Lung (tissue), 11 donors: ENCODE measurements at regions not wholly inside any gene's neighbourhood (a gene's known extent, or its start where the extent isn't known, plus 50 kb on each side); places are given as distances from the start of the nearest gene placed in this dataset.
"Not testable (repeated sequence)": the region's sequence is repeated elsewhere in the genome, so short reads cannot be mapped to it uniquely, and the experiment has no call there.

ENCODE experiments used
- ATAC-seq: fragments of 200-7000 bp; cut with Tn5 transposase; one replicate; pipeline ENCODE4 v1.9.1; 2020; ENCODE audit warnings: moderate number of reproducible peaks; ENCODE audit not compliant: insufficient read depth, low FRiP score
- DNase-seq, 3 donors: peaks; one replicate each; pipeline ENCODE4 v3.0.0-alpha.2; 2013 to 2017
- H3K27ac ChIP-seq, 2 donors: one replicate each; pipeline ENCODE4 v1.5.1; 2013; ENCODE audit warnings: mild to moderate bottlenecking in 2 of 2, moderate library complexity in 2 of 2, control low read depth in 1 of 2, inconsistent platforms in 1 of 2, low read depth in 1 of 2, low read length in 1 of 2
- H3K27me3 ChIP-seq, 3 donors: one replicate each; pipeline ENCODE4 v1.5.1; 2013; ENCODE audit warnings: low read length in 2 of 3; ENCODE audit not compliant: control insufficient read depth in 3 of 3, insufficient read depth in 3 of 3
- H3K36me3 ChIP-seq, 4 donors: one replicate each; pipeline ENCODE4 v1.5.1; 2013; ENCODE audit warnings: low read length in 4 of 4, mild to moderate bottlenecking in 1 of 4, moderate library complexity in 1 of 4; ENCODE audit not compliant: control insufficient read depth in 4 of 4, insufficient read depth in 4 of 4
- H3K4me1 ChIP-seq, 5 donors: one replicate each; pipeline ENCODE4 v1.5.1; 2013; ENCODE audit warnings: low read length in 5 of 5, mild to moderate bottlenecking in 2 of 5, moderate library complexity in 1 of 5; ENCODE audit not compliant: control insufficient read depth in 5 of 5, insufficient read depth in 5 of 5
- H3K4me3 ChIP-seq: one replicate; pipeline ENCODE4 v1.5.1; 2013; ENCODE audit warnings: mild to moderate bottlenecking, control low read depth, moderate library complexity
- H3K9ac ChIP-seq, 2 donors: one replicate each; pipeline ENCODE4 v1.5.1; 2013; ENCODE audit warnings: low read length in 2 of 2, control low read depth in 1 of 2; ENCODE audit not compliant: insufficient read depth in 1 of 2
- H3K9me3 ChIP-seq, 4 donors: one replicate each; pipeline ENCODE4 v1.5.1; 2013; ENCODE audit warnings: low read length in 3 of 4, mild to moderate bottlenecking in 1 of 4, moderate library complexity in 1 of 4; ENCODE audit not compliant: control insufficient read depth in 4 of 4, insufficient read depth in 3 of 4
- CTCF ChIP-seq: IDR thresholded peaks from 2 replicates; pipeline ENCODE4 v1.5.1; 2012; ENCODE audit warnings: mild to moderate bottlenecking; ENCODE audit errors: control extremely low read depth, extremely low read depth
- WGBS, 2 donors: extraction: QIAGEN DNeasy Blood & Tissue Kit; methylation state at CpG; one replicate each; pipeline ENCODE4 v1.1.7; 2013; 5-methylcytosine and 5-hydroxymethylcytosine counted together
- donor health status: control.
- donor health status: control.
- donor health status: Bipolar disorder and iron deficiency.
- donor health status: healthy.
- donor health status: DM: yes; HTN: yes; CAD: no.

DNA sequence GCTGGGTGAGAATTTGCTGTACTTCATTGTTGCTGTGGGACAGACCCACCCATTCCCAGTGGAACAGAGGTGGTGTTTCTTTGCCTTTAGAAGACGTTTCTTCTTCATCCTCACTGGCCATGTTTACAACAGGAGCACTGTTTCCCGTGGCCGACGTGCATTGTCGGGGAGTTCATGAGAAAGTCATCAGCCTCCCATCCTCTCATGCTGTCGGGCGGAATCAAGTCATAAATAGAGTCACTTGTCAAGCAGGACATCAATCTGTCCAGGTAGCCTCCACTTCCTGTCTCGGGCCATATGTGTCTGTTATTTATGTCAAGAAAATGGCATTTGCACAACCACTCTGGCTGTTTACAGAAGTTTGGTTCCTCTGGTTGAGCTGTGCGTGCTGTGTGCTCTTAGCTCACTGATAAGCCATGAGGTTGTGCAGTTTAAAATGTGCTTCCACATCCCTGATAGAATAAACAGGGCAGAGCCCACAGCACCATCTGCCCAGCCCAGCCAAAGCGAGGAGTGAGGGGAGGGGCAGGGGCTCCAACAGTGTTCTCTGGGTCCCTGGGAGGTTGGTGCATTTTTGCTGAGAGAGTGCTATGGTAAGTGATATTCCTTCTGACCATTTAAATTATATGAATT lies 401.9 kb upstream of the IRX2 start:
- Histone ChIP-seq H3K9ac (no peak overlapping the region), H3K36me3 (no peaks in the 10 kb centered on the region), H3K4me1 (no peaks in the 10 kb centered on the region), H3K27me3 (peaks cover 0 to 12% (median 0%) of the 10 kb centered on the region in 3 donors), H3K9me3 (peaks cover 0 to 16% (median 0%) of the 10 kb centered on the region in 4 donors), H3K27ac (no peak overlapping the region), H3K4me3 (no peak overlapping the region)
- DNase-seq (no peak), ATAC-seq (no peak)
- WGBS, 2 donors: 23 to 24% methylated on average over 10 of the region's 10 CpGs
- no peak for TF ChIP-seq CTCF

- Histone ChIP-seq H3K36me3 (no peaks in the 10 kb centered on the region), H3K27me3 (peaks cover 0 to 12% (median 0%) of the 10 kb centered on the region in 3 donors), H3K27ac (no peak overlapping the region), H3K9me3 (peaks cover 0 to 14% (median 0%) of the 10 kb centered on the region in 4 donors), H3K4me3 (no peak overlapping the region), H3K4me1 (no peaks in the 10 kb centered on the region), H3K9ac (no peak overlapping the region)
- ATAC-seq (no peak), DNase-seq (no peak)
- no peak for TF ChIP-seq CTCF
- 79 to 84% methylated on average over 9 of the region's 9 CpGs for WGBS, 2 donors
Observed at GRCh38 chr5:3149899-3150298, 398.4 kb upstream of the IRX2 start.

DNA sequence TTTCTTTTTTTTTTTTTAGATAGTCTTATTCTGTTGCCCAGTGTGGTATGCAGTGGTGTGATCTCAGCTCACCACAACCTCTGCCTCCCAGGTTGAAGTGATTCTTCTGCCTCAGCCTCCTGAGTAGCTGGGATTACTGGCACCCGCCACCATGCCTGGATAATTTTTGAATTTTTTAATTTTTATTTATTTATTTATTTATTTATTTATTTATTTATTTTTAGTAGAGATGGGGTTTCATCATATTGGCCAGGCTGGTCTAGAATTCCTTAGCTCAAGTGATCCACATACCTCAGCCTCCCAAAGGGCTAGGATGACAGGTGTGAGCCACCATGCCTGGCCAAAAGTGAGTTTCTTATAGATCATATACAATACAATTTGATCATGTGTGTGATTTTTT lies 395.9 kb upstream of the IRX2 start:
- H3K27ac ChIP-seq, H3K36me3 ChIP-seq, H3K4me1 ChIP-seq, H3K4me3 ChIP-seq, H3K9ac ChIP-seq, H3K27me3 ChIP-seq, ATAC-seq, DNase-seq: not testable (repeated sequence)
- 91 to 94% methylated on average over 1 of the region's 1 CpG for WGBS, 2 donors
- peaks cover 0 to 10% (median 0%) of the 10 kb centered on the region in 4 donors for H3K9me3 ChIP-seq

DNA sequence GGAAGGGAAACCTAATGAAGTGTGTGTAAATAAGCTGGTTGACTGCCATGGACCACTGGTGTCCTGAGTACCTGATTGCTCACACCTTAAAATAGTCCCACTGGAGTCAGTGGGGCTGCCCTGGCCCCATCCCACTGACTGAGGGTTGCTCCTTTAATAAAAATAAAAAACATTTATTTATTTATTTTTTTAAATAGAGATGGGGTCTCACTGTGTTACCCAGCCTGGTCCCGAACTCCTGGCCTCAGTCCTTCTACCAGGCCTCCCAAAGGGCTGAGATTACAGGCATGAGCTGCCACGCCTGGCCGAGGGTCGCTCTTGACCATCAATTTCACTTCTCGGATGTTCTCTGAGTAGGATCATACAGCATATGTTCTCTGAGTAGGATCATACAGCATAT lies 394.2 kb upstream of the IRX2 start:
- Histone ChIP-seq H3K9me3 (peaks cover 0 to 2% (median 0%) of the 10 kb centered on the region in 4 donors), H3K36me3 (no peaks in the 10 kb centered on the region), H3K27ac (no peak overlapping the region), H3K27me3 (peaks cover 0 to 5% (median 0%) of the 10 kb centered on the region in 3 donors), H3K4me3 (no peak overlapping the region), H3K9ac (no peak overlapping the region), H3K4me1 (no peaks in the 10 kb centered on the region)
- ATAC-seq (no peak), DNase-seq (no peak)
- 91 to 92% methylated on average over 5 of the region's 5 CpGs for WGBS, 2 donors
- no peak for TF ChIP-seq CTCF
